Astrocyte of the spinal cord (primary cell): ENCODE measurements at regions not wholly inside any gene's neighbourhood (a gene's known extent, or its start where the extent isn't known, plus 50 kb on each side); places are given as distances from the start of the nearest gene placed in this dataset.

Experiments
- DNase-seq: peaks from one replicate; pipeline ENCODE4 v3.0.0; 2011; ENCODE audit warnings: low read depth, low spot score
- H3K4me3 ChIP-seq: 2 replicates; pipeline ENCODE4 v1.5.1; 2011; ENCODE audit warnings: low read depth, mild to moderate bottlenecking, low read length, moderate library complexity
- in situ Hi-C: cut with HindIII; loops from 2 replicates; pipeline ENCODE4 v1.10.0; 2017; ENCODE audit warnings: low sequenced_read_pairs
- TF ChIP-seq, protein P1 (sequence below): IDR thresholded peaks from 2 replicates; pipeline ENCODE4 v1.5.1; 2012; ENCODE audit warnings: low read depth, mild to moderate bottlenecking, low read length, inconsistent platforms

DNA sequence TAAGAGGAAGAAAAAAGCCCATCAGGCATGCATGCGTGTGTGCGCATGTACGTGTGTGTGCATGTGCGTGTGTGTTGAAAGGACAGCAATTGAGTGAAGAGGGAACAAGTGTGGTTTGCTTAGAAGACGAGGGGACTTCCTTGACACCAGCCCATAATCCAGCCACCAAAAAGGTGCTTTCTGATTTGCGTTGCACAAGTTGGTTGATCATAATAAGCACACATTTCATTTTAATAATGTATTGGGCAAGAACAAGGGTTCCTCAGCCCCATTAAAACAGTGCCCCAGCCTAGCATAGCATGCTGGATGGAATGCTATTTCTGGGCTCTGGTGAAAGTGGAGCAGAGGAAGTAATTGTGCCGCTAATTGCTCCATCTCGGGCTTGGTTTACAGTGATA, 493.2 kb downstream of the MIAT start:
- TF ChIP-seq, protein P1, sequence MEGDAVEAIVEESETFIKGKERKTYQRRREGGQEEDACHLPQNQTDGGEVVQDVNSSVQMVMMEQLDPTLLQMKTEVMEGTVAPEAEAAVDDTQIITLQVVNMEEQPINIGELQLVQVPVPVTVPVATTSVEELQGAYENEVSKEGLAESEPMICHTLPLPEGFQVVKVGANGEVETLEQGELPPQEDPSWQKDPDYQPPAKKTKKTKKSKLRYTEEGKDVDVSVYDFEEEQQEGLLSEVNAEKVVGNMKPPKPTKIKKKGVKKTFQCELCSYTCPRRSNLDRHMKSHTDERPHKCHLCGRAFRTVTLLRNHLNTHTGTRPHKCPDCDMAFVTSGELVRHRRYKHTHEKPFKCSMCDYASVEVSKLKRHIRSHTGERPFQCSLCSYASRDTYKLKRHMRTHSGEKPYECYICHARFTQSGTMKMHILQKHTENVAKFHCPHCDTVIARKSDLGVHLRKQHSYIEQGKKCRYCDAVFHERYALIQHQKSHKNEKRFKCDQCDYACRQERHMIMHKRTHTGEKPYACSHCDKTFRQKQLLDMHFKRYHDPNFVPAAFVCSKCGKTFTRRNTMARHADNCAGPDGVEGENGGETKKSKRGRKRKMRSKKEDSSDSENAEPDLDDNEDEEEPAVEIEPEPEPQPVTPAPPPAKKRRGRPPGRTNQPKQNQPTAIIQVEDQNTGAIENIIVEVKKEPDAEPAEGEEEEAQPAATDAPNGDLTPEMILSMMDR: no peak
- no peak for DNase-seq
- in situ Hi-C loops: no loop called here
- H3K4me3 ChIP-seq: no peak overlapping the region

GRCh38 chr22:27151407-27151806, 494.0 kb downstream of the MIAT start:
- in situ Hi-C loops: no loop called here
- DNase-seq: no peak
- TF ChIP-seq, protein P1: no peak
- no peak overlapping the region for H3K4me3 ChIP-seq

- in situ Hi-C loops: no loop called here
- no peak overlapping the region for H3K4me3 ChIP-seq
- no peak for DNase-seq
- TF ChIP-seq, protein P1: no peak
Observed at GRCh38 chr22:27152033-27152432, 494.6 kb downstream of the MIAT start.

GRCh38 chr22:27152883-27153282, 495.5 kb downstream of the MIAT start:
- in situ Hi-C loops: no loop called here
- DNase-seq: no peak
- TF ChIP-seq, protein P1: no peak
- H3K4me3 ChIP-seq: no peak overlapping the region

GRCh38 chr22:27153386-27153785, 496.0 kb downstream of the MIAT start:
- in situ Hi-C loops: no loop called here
- TF ChIP-seq, protein P1: no peak
- no peak overlapping the region for H3K4me3 ChIP-seq
- DNase-seq: no peak

- DNase-seq: no peak
- in situ Hi-C loops: no loop called here
- H3K4me3 ChIP-seq: no peak overlapping the region
- TF ChIP-seq, protein P1: no peak
Observed at GRCh38 chr22:27154717-27155116, 497.3 kb downstream of the MIAT start.
